Smooth muscle cell (in vitro differentiated cells): ENCODE measurements at regions not wholly inside any gene's neighbourhood (a gene's known extent, or its start where the extent isn't known, plus 50 kb on each side); places are given as distances from the start of the nearest gene placed in this dataset.

Experiments
- DNase-seq: peaks from one replicate; lab custom pipeline; 2025; ENCODE audit not compliant: unreplicated experiment; lab: John Stamatoyannopoulos, UW
- H2AFZ ChIP-seq: fragments of 200-600 bp; sonication (generic); 2 replicates; pipeline ENCODE4 v1.6.0; 2016; ENCODE audit warnings: antibody characterized with exemption, low read depth, mild to moderate bottlenecking
- H3F3A ChIP-seq: fragments of 200-600 bp; sonication (generic); 2 replicates; pipeline ENCODE4 v1.6.0; 2017; ENCODE audit warnings: antibody characterized with exemption, low read depth
- H3K27ac ChIP-seq: fragments of 200-600 bp; sonication (generic); 2 replicates; pipeline ENCODE4 v1.5.1; 2016; ENCODE audit warnings: low read depth, mild to moderate bottlenecking
- H3K27me3 ChIP-seq: fragments of 200-600 bp; sonication (generic); 2 replicates; pipeline ENCODE4 v1.6.1; 2016; ENCODE audit warnings: low read depth, mild to moderate bottlenecking
- H3K36me3 ChIP-seq: fragments of 200-600 bp; sonication (generic); 2 replicates; pipeline ENCODE4 v1.5.1; 2016; ENCODE audit warnings: low read depth
- H3K4me1 ChIP-seq: fragments of 200-600 bp; sonication (generic); 2 replicates; pipeline ENCODE4 v1.5.1; 2016; ENCODE audit warnings: low read depth
- H3K4me2 ChIP-seq: fragments of 200-600 bp; sonication (generic); 2 replicates; pipeline ENCODE4 v1.6.0; 2016; ENCODE audit warnings: mild to moderate bottlenecking
- H3K4me3 ChIP-seq: fragments of 200-600 bp; sonication (generic); 2 replicates; pipeline ENCODE4 v1.5.1; 2016; ENCODE audit warnings: mild to moderate bottlenecking
- H3K79me2 ChIP-seq: fragments of 200-600 bp; sonication (generic); 2 replicates; pipeline ENCODE4 v1.6.0; 2016; ENCODE audit warnings: low read depth, mild to moderate bottlenecking
- H3K9ac ChIP-seq: fragments of 200-600 bp; sonication (generic); 2 replicates; pipeline ENCODE4 v1.6.0; 2016; ENCODE audit warnings: low read depth
- H3K9me3 ChIP-seq: fragments of 200-600 bp; sonication (generic); replicated peaks from 2 replicates; pipeline ENCODE4 v1.5.1; 2016; ENCODE audit warnings: low read depth
- H4K20me1 ChIP-seq: fragments of 200-600 bp; sonication (generic); 2 replicates; pipeline ENCODE4 v1.6.0; 2016; ENCODE audit warnings: low read depth
- WGBS: methylation state at CpG from one replicate; pipeline ENCODE4 v1.1.7; 2016; ENCODE audit warnings: low lambda C conversion rate; 5-methylcytosine and 5-hydroxymethylcytosine counted together
- TF ChIP-seq, protein P1 (sequence below): fragments of 200-600 bp; sonication (generic); IDR thresholded peaks from 2 replicates; pipeline ENCODE4 v1.5.1; 2017; ENCODE audit warnings: borderline replicate concordance, mild to moderate bottlenecking, antibody characterized with exemption; ENCODE audit not compliant: insufficient read depth, poor library complexity, severe bottlenecking

- H3K9me3 ChIP-seq = no peaks in the 10 kb centered on the region
- H3K4me2 ChIP-seq = no peak overlapping the region
- H3F3A ChIP-seq = no peaks in the 10 kb centered on the region
- H3K9ac ChIP-seq = no peak overlapping the region
- no peaks in the 10 kb centered on the region for H3K27me3 ChIP-seq
- H3K4me1 ChIP-seq = no peaks in the 10 kb centered on the region
- H2AFZ ChIP-seq = no peak overlapping the region
- no peaks in the 10 kb centered on the region for H3K79me2 ChIP-seq
- no peak overlapping the region for H3K4me3 ChIP-seq
- H4K20me1 ChIP-seq = no peaks in the 10 kb centered on the region
- H3K36me3 ChIP-seq = no peaks in the 10 kb centered on the region
- WGBS = 85% methylated on average over 6 of the region's 6 CpGs
- TF ChIP-seq, protein P1, sequence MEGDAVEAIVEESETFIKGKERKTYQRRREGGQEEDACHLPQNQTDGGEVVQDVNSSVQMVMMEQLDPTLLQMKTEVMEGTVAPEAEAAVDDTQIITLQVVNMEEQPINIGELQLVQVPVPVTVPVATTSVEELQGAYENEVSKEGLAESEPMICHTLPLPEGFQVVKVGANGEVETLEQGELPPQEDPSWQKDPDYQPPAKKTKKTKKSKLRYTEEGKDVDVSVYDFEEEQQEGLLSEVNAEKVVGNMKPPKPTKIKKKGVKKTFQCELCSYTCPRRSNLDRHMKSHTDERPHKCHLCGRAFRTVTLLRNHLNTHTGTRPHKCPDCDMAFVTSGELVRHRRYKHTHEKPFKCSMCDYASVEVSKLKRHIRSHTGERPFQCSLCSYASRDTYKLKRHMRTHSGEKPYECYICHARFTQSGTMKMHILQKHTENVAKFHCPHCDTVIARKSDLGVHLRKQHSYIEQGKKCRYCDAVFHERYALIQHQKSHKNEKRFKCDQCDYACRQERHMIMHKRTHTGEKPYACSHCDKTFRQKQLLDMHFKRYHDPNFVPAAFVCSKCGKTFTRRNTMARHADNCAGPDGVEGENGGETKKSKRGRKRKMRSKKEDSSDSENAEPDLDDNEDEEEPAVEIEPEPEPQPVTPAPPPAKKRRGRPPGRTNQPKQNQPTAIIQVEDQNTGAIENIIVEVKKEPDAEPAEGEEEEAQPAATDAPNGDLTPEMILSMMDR = no peak
- no peak for DNase-seq
- H3K27ac ChIP-seq = peak overlapping the region; percentile 31
Observed at GRCh38 chr6:2396042-2396657, 150.7 kb upstream of the GMDS start.

- no peak overlapping the region for H3K27ac ChIP-seq
- no peak for DNase-seq
- no peaks in the 10 kb centered on the region for H3F3A ChIP-seq
- no peak overlapping the region for H3K4me2 ChIP-seq
- TF ChIP-seq, protein P1 = no peak
- H3K4me3 ChIP-seq = no peak overlapping the region
- H3K4me1 ChIP-seq = no peaks in the 10 kb centered on the region
- WGBS = 87% methylated on average over 11 of the region's 11 CpGs
- H3K79me2 ChIP-seq = no peaks in the 10 kb centered on the region
- no peaks in the 10 kb centered on the region for H4K20me1 ChIP-seq
- H3K27me3 ChIP-seq = no peaks in the 10 kb centered on the region
- H3K9ac ChIP-seq = no peak overlapping the region
- no peaks in the 10 kb centered on the region for H3K9me3 ChIP-seq
- H3K36me3 ChIP-seq = no peaks in the 10 kb centered on the region
- H2AFZ ChIP-seq = no peak overlapping the region
Observed at GRCh38 chr6:2388554-2389324, 143.3 kb upstream of the GMDS start.

GRCh38 chr6:2387445-2387844, 142.0 kb upstream of the GMDS start:
- no peak for DNase-seq
- Histone ChIP-seq H3K27ac (no peak overlapping the region), H3K27me3 (no peaks in the 10 kb centered on the region), H3F3A (no peaks in the 10 kb centered on the region), H3K4me3 (no peak overlapping the region), H2AFZ (no peak overlapping the region), H3K79me2 (no peaks in the 10 kb centered on the region), H3K9ac (no peak overlapping the region), H3K4me2 (no peak overlapping the region), H3K4me1 (no peaks in the 10 kb centered on the region), H3K9me3 (no peaks in the 10 kb centered on the region), H4K20me1 (no peaks in the 10 kb centered on the region), H3K36me3 (no peaks in the 10 kb centered on the region)
- TF ChIP-seq, protein P1 = no peak
- 98% methylated on average over 3 of the region's 3 CpGs for WGBS
